ENCODE measurements at regions not wholly inside any gene's neighbourhood (a gene's known extent, or its start where the extent isn't known, plus 50 kb on each side); places are given as distances from the start of the nearest gene placed in this dataset.

DNA sequence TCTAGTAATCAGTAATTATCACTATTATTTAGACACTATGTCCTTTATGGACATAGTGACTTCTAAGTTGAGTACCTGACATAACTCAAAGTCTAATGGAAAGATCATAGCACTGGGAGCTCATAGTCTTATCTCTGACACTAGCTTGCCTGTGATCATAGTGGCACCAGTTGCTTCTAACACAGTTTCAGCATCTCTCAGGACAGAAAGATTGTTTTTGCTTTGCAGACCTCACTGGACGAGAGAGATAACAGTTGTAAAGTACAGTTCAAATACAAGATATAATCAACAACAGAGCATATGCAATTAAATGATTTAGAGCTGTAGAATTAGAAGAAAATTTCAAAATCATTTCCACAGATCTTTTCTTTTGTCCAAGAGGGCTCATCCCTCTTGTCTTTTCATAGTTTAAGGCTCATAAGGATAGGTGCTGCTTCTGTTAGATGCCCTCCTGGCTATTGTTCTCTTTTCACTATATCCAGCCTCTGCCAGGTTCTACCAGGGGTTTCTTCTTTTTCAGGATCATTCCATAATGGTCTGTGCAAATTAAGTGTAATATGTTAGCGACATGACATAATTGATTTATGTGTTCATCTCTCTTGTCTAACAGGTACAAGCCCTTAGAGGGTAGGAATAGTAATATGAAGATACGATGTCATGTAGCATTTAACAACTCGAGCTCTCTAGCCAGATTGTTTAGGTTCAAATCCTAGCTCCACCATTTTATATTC is 1175.4 kb upstream of the TENM4 start:
- Histone ChIP-seq H3K4me1 (ENCODE audit: control insufficient read depth, insufficient read depth, low read length) (no peaks in the 10 kb centered on the region), H3K4me2 (ENCODE audit: control insufficient read depth, insufficient read depth) (no peak overlapping the region), H3K4me3 (no peak overlapping the region), H4K20me1 (ENCODE audit: control insufficient read depth, insufficient read depth) (no peaks in the 10 kb centered on the region), H3K9me3 (replicated peaks; ENCODE audit: control insufficient read depth, insufficient read depth, low read length) (no peaks in the 10 kb centered on the region), H3K9ac (ENCODE audit: control insufficient read depth, insufficient read depth, low read length) (no peak overlapping the region), H3K36me3 (ENCODE audit: control insufficient read depth in 2 of 2, insufficient read depth in 2 of 2, low read length in 1 of 2) (no peaks in the 10 kb centered on the region), H3K27me3 (replicated peaks in 1 of 2; ENCODE audit: control insufficient read depth in 2 of 2, insufficient read depth in 2 of 2, low read length in 1 of 2) (no peaks in the 10 kb centered on the region), H3K79me2 (ENCODE audit: control insufficient read depth, insufficient read depth, low read length) (no peaks in the 10 kb centered on the region), H2AFZ (ENCODE audit: control insufficient read depth, low read depth, low read length) (no peak overlapping the region), H3K27ac (ENCODE audit: control insufficient read depth, insufficient read depth) (no peak overlapping the region)
- CTCF ChIA-PET: no interaction called here
- RAD21 ChIA-PET (ENCODE audit: unreplicated experiment): no interaction called here
- TF ChIP-seq RFX5 (IDR thresholded peaks at IDR 0.05; ENCODE audit: low read depth, low read length) (no peak), BMI1 (IDR thresholded peaks at IDR 0.05; ENCODE audit: borderline replicate concordance) (no peak), RB1 (IDR thresholded peaks at IDR 0.05; ENCODE audit: borderline replicate concordance) (no peak), MEF2A (IDR thresholded peaks at IDR 0.05; ENCODE audit: insufficient read depth, low read depth, low read length) (no peak), ASH2L (IDR thresholded peaks at IDR 0.05; ENCODE audit: borderline replicate concordance, low read depth) (no peak), ZNF274 (IDR thresholded peaks at IDR 0.05; ENCODE audit: insufficient read depth, insufficient read length) (no peak), MAX (IDR thresholded peaks at IDR 0.05; ENCODE audit: low read depth, low read length) (no peak)
- TF ChIP-seq, protein P1, sequence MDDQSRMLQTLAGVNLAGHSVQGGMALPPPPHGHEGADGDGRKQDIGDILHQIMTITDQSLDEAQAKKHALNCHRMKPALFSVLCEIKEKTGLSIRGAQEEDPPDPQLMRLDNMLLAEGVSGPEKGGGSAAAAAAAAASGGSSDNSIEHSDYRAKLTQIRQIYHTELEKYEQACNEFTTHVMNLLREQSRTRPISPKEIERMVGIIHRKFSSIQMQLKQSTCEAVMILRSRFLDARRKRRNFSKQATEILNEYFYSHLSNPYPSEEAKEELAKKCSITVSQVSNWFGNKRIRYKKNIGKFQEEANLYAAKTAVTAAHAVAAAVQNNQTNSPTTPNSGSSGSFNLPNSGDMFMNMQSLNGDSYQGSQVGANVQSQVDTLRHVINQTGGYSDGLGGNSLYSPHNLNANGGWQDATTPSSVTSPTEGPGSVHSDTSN (IDR thresholded peaks at IDR 0.05; ENCODE audit: insufficient replicate concordance, low read depth, low read length): no peak
- ATAC-seq: no peak
- no peak for DNase-seq (ENCODE audit: low read depth, low spot score)
- WGBS (ENCODE audit: insufficient coverage, insufficient replicate concordance, low lambda C conversion rate, missing lambda C conversion rate): 22% methylated on average over 4 of the region's 4 CpGs
- SMC1A ChIA-PET (ENCODE audit: uncharacterized antibody, unreplicated experiment): no interaction called here
- FAIRE-seq: peak; percentile 23
- no TSS peak for BruUV-seq (replicated peaks)
- POLR2A ChIA-PET: no interaction called here
- in situ Hi-C loops (cut with MboI): no loop called here
- intact Hi-C loops (cut with micrococcal nuclease; ENCODE audit: unreplicated experiment): no loop called here
